Breast epithelium (tissue), 3 donors: ENCODE measurements at regions not wholly inside any gene's neighbourhood (a gene's known extent, or its start where the extent isn't known, plus 50 kb on each side); places are given as distances from the start of the nearest gene placed in this dataset.

Experiments
- CTCF ChIP-seq, 3 donors: fragments of 450-650 bp; IDR thresholded peaks; one replicate each; pipeline ENCODE4 v1.5.1; 2016 to 2017; ENCODE audit warnings: antibody characterized with exemption in 3 of 3, mild to moderate bottlenecking in 3 of 3, moderate library complexity in 3 of 3
- POLR2A ChIP-seq: fragments of 450-650 bp; IDR thresholded peaks from one replicate; pipeline ENCODE4 v1.6.1; 2016; ENCODE audit warnings: antibody characterized with exemption, mild to moderate bottlenecking, moderate library complexity
- POLR2AphosphoS5 ChIP-seq, 3 donors: sonication (generic); formaldehyde crosslinking; IDR thresholded peaks; one replicate each; pipeline ENCODE4 v1.6.1; 2017; ENCODE audit warnings: antibody characterized with exemption in 3 of 3

GRCh38 chr20:60816901-60817300, 435.2 kb upstream of the CDH4 start:
- TF ChIP-seq POLR2A, result no peak
- TF ChIP-seq CTCF (IDR thresholded peaks at IDR 0.05), result no peak
- TF ChIP-seq POLR2AphosphoS5 (IDR thresholded peaks at IDR 0.05), result no peak
